HG03103 (cell line): ENCODE measurements at regions not wholly inside any gene's neighbourhood (a gene's known extent, or its start where the extent isn't known, plus 50 kb on each side); places are given as distances from the start of the nearest gene placed in this dataset.

Experiments
- ATAC-seq: cut with Tn5 transposase; IDR thresholded peaks from one replicate; pipeline ENCODE4 v1.9.1; 2021; ENCODE audit warnings: low read depth; ENCODE audit not compliant: unreplicated experiment

DNA sequence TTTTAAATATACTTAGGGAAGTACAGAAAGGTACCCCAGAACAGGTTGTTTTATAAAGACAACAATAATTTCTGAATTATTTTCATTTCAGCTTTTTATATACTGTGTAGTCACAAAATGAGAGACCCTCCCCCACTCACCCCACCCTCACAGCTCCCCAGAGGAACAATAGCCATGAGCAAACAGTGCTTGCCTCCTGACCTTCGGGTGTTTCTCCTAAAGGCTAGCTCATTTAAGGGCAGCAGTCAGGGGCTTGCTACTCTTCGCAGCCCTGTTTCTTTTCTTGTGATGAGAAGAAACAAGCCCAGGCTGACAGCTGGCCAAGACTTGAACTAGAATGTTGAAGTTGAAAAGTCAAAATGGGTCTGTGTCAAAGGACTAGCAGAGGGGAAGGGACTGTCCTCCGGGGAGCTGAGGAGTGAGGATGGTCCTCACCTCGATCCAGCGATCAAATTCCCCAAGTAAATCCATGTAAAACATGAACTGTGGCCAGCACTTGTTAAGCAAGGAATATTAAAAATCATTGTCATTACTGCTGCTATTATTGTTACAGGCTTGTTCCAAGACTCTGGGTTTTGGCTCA lies 133.8 kb upstream of the ARHGAP5 start:
- no peak for ATAC-seq

DNA sequence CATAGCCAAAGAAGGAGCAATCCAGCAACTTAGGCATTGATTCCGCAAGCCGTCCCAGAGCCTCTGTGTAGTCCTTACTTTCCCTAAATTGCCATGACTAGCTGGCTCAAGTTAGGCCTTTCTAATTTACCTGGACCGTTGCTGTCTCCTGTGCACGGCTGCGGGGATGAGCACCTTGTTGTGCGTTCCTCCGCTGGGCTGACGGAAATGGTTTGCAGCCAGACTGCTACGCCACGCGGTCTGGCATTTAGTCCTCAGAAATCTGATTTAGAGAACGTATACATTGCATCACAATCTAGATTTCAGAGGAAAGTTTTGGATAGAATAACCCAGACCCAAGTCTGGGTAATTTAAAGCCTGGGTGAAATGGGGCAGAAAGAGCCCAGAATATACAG lies 133.2 kb upstream of the ARHGAP5 start:
- ATAC-seq: no peak

DNA sequence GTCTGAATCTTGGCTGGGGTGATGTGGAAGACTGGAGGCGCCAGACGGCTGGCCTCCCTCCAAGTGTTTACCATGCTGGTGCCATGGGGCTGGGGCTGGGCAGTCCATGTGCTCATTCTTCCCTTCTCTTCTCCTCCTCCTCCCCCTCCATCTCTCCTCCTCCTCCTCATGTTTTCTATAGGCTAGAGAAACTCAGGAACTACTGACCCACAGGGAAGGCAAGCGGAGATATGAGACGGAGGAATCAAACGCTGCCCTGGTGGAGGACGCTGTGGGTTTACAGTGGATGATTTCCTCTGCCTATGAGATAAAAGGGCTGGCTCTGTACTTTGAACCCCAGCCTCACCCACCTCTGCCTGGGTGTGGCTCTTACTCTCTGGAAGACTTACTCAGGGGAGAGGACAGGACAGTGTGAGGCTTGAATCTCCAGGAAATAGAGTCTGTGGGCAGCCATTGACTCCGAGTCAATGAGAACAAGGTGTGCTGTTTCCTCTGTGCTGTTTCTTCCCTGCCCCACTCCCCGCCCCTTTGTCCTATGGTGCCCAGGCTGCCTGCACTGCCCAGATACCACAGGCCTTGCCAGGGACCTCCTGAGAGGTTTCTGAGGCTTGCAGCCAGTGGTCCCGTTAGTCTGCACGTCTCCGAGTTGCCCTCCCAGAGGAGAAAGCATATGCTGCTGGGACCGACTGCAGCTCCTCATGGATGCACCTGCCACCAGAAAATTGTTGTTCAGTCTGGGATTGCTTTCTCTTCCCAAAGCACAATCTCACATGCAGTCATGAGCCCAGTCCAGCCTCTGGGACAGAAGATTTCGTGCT lies 132.6 kb upstream of the ARHGAP5 start:
- ATAC-seq: no peak

- ATAC-seq: peak; percentile 75
Measured at GRCh38 chr14:31945074-31945613, 132.0 kb upstream of the ARHGAP5 start.

GRCh38 chr14:31945701-31946100 lies 131.4 kb upstream of the ARHGAP5 start:
- ATAC-seq: no peak

- ATAC-seq: no peak
Measured at GRCh38 chr14:31947076-31947475, 130.0 kb upstream of the ARHGAP5 start.

- ATAC-seq: no peak
Measured at GRCh38 chr14:31947680-31948595, 129.2 kb upstream of the ARHGAP5 start.

GRCh38 chr14:31949709-31950108 lies 127.4 kb upstream of the ARHGAP5 start:
- ATAC-seq: no peak

DNA sequence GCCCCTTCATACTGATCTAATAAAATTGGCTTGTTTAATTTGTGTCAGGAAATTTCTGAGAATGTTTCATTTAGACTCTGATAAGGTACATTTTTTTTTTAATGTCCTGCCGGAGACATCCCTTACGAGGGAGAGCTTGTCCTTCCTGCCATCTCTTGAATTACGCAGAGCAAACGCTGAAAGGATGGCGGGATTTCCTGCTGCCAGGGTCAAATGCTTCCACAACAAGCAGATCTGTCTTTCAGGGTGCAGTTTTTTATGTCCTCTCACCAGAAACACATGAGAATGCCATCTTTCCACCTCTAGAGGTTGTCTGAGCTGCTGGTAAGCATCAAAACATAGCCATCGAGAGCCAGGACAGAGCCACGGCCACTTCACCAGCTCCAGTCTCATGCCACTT lies 126.8 kb upstream of the ARHGAP5 start:
- ATAC-seq: no peak

DNA sequence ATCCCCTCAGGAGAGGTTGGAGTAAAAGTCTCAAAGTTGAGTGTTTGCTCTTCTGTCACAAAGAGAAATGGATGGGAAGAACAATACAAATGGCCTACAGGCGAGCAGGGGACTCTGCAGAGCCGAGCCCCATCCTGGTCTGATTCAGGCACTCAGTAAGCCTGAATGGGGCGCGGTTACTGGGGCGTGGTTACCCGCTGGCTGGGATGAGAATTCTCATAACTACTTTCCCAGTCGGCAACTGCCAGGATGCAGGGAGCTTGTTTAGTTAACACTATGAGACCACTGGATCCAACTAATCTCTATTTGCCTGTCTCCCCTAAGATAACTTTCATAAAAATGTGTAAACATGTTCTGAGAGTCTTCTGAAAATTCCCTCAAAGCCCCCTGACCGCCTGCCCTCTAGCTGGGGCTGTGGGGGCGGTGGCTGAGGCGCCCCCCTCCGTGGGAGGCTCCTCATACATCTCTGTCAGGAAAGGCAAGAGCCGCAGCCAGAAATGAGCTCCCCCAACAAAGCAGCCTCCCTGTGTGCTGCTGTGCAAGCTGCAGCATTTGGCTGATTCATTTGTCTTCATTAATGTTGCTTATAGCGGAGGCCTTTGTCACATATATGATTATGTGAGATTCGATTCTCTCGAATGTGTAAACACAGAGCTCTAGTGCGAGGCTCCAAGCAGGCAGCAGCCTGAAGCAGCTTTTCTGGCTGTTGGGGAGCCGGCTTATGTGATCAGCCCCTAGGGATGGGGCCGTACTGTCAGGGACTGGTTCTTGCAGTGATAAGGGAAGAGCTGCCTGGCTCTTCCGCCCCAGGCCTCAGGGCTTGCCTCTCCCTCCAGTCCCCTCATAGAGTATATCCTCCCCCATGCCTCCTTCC lies 126.1 kb upstream of the ARHGAP5 start:
- ATAC-seq: no peak

- no peak for ATAC-seq
Measured at GRCh38 chr14:31951638-31951964, 125.5 kb upstream of the ARHGAP5 start.

DNA sequence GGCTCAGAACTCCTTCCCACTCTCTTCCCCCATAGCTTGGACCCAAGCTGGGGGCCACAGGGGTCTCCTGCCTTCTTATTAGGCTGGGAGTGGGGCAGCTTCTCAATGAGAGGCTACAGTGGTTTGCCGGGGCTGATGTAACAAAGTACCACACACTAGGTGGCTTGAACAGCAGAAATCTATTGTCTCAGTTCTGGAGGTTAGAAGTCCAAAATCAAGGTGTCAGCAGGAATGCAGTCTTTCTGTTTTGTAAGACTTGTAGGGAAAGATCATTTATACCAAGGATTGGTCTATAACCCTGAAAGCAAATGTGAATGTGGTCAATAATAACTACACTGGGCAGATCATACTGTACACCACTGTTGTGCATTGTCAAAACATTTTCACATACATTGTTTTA lies 124.5 kb upstream of the ARHGAP5 start:
- no peak for ATAC-seq

DNA sequence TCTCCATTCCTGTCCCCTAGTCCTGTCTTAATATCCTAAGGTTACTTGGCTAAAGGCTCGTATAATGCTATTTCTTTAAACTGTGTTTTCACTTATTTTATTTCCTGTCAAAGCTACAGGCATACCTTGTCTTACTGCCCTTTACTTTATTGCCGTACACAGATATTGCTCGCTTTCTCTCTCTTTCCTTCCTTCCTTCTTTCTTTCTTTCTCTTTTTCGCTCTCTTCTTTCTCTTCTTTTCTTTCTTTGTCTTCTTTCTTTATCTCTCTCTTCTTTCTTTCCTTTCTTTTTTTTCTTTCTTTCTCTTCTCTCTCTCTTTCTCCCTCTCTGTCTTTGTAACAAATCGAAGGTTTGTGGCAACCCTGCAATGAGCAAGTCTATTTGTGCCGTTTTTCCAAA lies 123.9 kb upstream of the ARHGAP5 start:
- ATAC-seq: no peak

GRCh38 chr14:31954991-31955390 lies 122.1 kb upstream of the ARHGAP5 start:
- ATAC-seq: no peak

GRCh38 chr14:31955936-31956579 lies 121.0 kb upstream of the ARHGAP5 start:
- ATAC-seq: no peak

GRCh38 chr14:31957565-31957964 lies 119.5 kb upstream of the ARHGAP5 start:
- ATAC-seq: no peak

- no peak for ATAC-seq
Measured at GRCh38 chr14:31960039-31960438, 117.1 kb upstream of the ARHGAP5 start.

DNA sequence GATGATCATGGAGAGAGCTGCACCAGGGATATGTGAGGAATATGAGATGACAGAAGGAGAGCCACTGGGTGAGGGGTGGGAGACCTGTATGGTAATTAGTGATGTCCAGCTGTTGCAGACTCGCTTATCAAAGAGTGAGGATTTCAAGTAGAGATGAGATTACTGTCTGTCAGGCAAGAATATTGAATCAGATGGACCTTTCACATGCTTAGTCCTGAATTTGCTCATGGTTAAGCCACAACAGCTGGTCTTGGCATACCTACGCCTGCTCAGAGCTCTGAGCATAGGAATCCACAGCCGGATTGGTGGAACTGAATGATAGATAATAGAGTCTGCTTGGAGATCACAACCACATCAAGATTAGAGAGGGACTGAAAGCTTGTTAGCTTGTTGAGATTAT lies 115.2 kb upstream of the ARHGAP5 start:
- ATAC-seq: no peak

GRCh38 chr14:31962920-31963319 lies 114.2 kb upstream of the ARHGAP5 start:
- no peak for ATAC-seq

- ATAC-seq: no peak
Measured at GRCh38 chr14:31963587-31963986, 113.5 kb upstream of the ARHGAP5 start.
